OCI-LY1 (cell line): ENCODE measurements at regions not wholly inside any gene's neighbourhood (a gene's known extent, or its start where the extent isn't known, plus 50 kb on each side); places are given as distances from the start of the nearest gene placed in this dataset.

Experiments
- EZH2 ChIP-seq: fragments of 200-600 bp; sonication (generic), shearing (Covaris generic); IDR thresholded peaks from 2 replicates; pipeline ENCODE4 v1.8.0; 2017; ENCODE audit warnings: borderline replicate concordance, mixed run types, mild to moderate bottlenecking, antibody characterized with exemption, low read length, moderate library complexity, mixed read lengths
- TF ChIP-seq, protein P1 (sequence below): fragments of 200-600 bp; sonication (generic), shearing (Covaris generic); IDR thresholded peaks from 2 replicates; pipeline ENCODE4 v1.5.1; 2017; ENCODE audit warnings: mild to moderate bottlenecking, antibody characterized with exemption, low read length, moderate library complexity, mixed read lengths

DNA sequence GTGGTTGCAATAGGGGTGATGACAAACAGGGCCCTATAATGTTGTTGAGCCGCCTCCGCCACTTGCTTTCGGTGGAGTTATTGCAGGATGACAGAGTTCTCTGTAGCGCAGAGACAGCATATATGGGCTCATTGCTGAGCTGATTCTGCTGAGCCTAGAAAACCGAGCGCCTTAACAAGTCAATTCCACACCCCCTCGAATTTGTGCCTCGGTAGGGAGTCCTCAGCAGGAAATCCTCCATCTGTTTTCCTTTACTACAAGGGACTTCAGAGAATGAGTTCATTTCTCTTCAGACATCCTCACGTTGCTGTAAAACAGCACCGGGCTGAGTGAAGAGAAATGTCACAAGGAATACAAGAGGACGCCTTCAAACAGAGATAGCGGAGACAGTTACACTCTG lies 90.7 kb upstream of the KIAA1217 start:
- TF ChIP-seq, protein P1, sequence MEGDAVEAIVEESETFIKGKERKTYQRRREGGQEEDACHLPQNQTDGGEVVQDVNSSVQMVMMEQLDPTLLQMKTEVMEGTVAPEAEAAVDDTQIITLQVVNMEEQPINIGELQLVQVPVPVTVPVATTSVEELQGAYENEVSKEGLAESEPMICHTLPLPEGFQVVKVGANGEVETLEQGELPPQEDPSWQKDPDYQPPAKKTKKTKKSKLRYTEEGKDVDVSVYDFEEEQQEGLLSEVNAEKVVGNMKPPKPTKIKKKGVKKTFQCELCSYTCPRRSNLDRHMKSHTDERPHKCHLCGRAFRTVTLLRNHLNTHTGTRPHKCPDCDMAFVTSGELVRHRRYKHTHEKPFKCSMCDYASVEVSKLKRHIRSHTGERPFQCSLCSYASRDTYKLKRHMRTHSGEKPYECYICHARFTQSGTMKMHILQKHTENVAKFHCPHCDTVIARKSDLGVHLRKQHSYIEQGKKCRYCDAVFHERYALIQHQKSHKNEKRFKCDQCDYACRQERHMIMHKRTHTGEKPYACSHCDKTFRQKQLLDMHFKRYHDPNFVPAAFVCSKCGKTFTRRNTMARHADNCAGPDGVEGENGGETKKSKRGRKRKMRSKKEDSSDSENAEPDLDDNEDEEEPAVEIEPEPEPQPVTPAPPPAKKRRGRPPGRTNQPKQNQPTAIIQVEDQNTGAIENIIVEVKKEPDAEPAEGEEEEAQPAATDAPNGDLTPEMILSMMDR, result no peak
- no peak for TF ChIP-seq EZH2
